ENCODE measurements at regions not wholly inside any gene's neighbourhood (a gene's known extent, or its start where the extent isn't known, plus 50 kb on each side); places are given as distances from the start of the nearest gene placed in this dataset.

DNA sequence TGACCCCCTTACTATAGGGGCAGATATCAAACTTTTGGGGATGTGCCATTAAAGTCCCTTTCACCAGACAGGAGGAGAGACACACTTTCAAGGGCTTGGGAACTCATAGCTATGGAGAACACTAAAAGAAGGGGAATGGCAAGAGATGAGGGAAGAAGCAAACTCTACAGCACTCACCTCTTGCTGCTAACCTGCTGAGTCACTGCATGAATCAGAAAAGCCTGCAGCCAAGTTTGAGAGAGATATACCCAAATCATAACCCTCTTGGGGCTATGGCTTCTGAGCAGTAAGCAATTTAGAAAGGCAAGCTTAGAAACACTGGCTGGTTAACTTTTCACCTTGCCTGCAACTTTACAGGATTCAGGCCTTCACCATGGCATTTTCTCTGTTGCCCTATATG, 1028.0 kb downstream of the UQCRFS1 start:
- TF ChIP-seq CTCF (IDR thresholded peaks at IDR 0.05) (no peak), POLR2A (IDR thresholded peaks at IDR 0.05) (no peak), EP300 (IDR thresholded peaks at IDR 0.05) (no peak)
